SU-DHL-6 (cell line): ENCODE measurements at regions not wholly inside any gene's neighbourhood (a gene's known extent, or its start where the extent isn't known, plus 50 kb on each side); places are given as distances from the start of the nearest gene placed in this dataset.

Experiments used
- CTCF ChIP-seq: fragments of 200-600 bp; sonication (generic); IDR thresholded peaks from one replicate; pipeline ENCODE4 v1.5.1; 2017; ENCODE audit warnings: antibody characterized with exemption, mild to moderate bottlenecking, low read length, moderate library complexity; ENCODE audit not compliant: insufficient read depth, poor library complexity, severe bottlenecking
- EZH2phosphoT487 ChIP-seq: fragments of 200-600 bp; sonication (generic), shearing (Covaris generic); conservative IDR thresholded peaks from 2 replicates; pipeline ENCODE4 v1.6.1; 2018; ENCODE audit warnings: mild to moderate bottlenecking, antibody characterized with exemption, low read length, moderate library complexity, mixed read lengths

DNA sequence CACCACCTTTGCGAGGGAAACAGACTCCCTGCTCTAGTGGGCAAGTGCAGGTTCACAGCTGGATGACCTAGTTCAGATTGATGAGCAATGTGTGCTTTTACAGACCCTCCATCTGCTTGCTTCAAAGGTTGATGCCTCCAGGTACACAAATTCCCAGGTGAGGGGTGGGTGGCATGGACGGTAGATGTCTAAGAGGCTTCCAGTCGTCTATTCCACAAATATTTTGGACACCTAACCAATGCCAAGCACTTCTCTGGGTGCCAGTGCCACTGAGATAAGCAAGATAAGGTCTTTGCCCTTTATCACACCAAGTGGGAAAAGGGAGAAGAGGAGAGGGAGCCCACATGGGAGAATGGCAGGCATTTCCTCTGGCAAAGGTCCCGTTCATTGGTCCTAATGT lies 316.6 kb upstream of the CDH5 start:
- no peak for TF ChIP-seq CTCF
- TF ChIP-seq EZH2phosphoT487: no peak
